GM19372 (cell line): ENCODE measurements at regions not wholly inside any gene's neighbourhood (a gene's known extent, or its start where the extent isn't known, plus 50 kb on each side); places are given as distances from the start of the nearest gene placed in this dataset.

Experiments
- ATAC-seq: cut with Tn5 transposase; IDR thresholded peaks from one replicate; pipeline ENCODE4 v1.9.1; 2021; ENCODE audit warnings: mild to moderate bottlenecking, low read depth, moderate library complexity; ENCODE audit not compliant: unreplicated experiment

GRCh38 chr15:96504371-96504770 lies 173.9 kb downstream of the NR2F2 start:
- ATAC-seq, result no peak

- no peak for ATAC-seq
These were observed 174.5 kb downstream of the NR2F2 start for GRCh38 chr15:96505014-96505413.

GRCh38 chr15:96514607-96515285 lies 184.2 kb downstream of the NR2F2 start:
- ATAC-seq, result no peak

GRCh38 chr15:96515371-96515770 lies 184.9 kb downstream of the NR2F2 start:
- ATAC-seq, result no peak

- no peak for ATAC-seq
These were observed 190.9 kb downstream of the NR2F2 start for GRCh38 chr15:96521386-96521785.

GRCh38 chr15:96524676-96525417 lies 194.3 kb downstream of the NR2F2 start:
- no peak for ATAC-seq

- ATAC-seq, result no peak
These were observed 204.6 kb downstream of the NR2F2 start for GRCh38 chr15:96535148-96535547.

- no peak for ATAC-seq
These were observed 208.0 kb downstream of the NR2F2 start for GRCh38 chr15:96538491-96538890.

- ATAC-seq, result no peak
These were observed 209.8 kb downstream of the NR2F2 start for GRCh38 chr15:96540283-96540682.

- no peak for ATAC-seq
These were observed 211.8 kb downstream of the NR2F2 start for GRCh38 chr15:96542130-96542770.

- no peak for ATAC-seq
These were observed 213.8 kb downstream of the NR2F2 start for GRCh38 chr15:96544162-96544756.

- no peak for ATAC-seq
These were observed 218.6 kb downstream of the NR2F2 start for GRCh38 chr15:96549136-96549535.

GRCh38 chr15:96551196-96551595 lies 220.7 kb downstream of the NR2F2 start:
- no peak for ATAC-seq

- no peak for ATAC-seq
These were observed 221.2 kb downstream of the NR2F2 start for GRCh38 chr15:96551722-96552121.

- ATAC-seq, result no peak
These were observed 222.5 kb downstream of the NR2F2 start for GRCh38 chr15:96553006-96553405.

- ATAC-seq, result no peak
These were observed 223.0 kb downstream of the NR2F2 start for GRCh38 chr15:96553451-96553850.

- ATAC-seq, result no peak
These were observed 223.4 kb downstream of the NR2F2 start for GRCh38 chr15:96553931-96554330.

- no peak for ATAC-seq
These were observed 224.0 kb downstream of the NR2F2 start for GRCh38 chr15:96554541-96554940.

GRCh38 chr15:96559087-96559486 lies 228.6 kb downstream of the NR2F2 start:
- ATAC-seq, result no peak

- no peak for ATAC-seq
These were observed 229.1 kb downstream of the NR2F2 start for GRCh38 chr15:96559631-96560030.

- ATAC-seq, result no peak
These were observed 229.9 kb downstream of the NR2F2 start for GRCh38 chr15:96560246-96560895.
